ENCODE measurements at regions not wholly inside any gene's neighbourhood (a gene's known extent, or its start where the extent isn't known, plus 50 kb on each side); places are given as distances from the start of the nearest gene placed in this dataset.

GRCh38 chr14:80404413-80404812 lies 193.1 kb upstream of the DIO2 start:
- TF ChIP-seq POLR2A (IDR thresholded peaks at IDR 0.05): no peak
- TF ChIP-seq CTCF (IDR thresholded peaks at IDR 0.05 in 4 of 5, conservative IDR thresholded peaks at IDR 0.05 in 1 of 5): no peak
